NOMO-1 treated with dmso at 0.1 percent for 144 hours (cell line): ENCODE measurements at regions not wholly inside any gene's neighbourhood (a gene's known extent, or its start where the extent isn't known, plus 50 kb on each side); places are given as distances from the start of the nearest gene placed in this dataset.

Experiments used
- DNase-seq: peaks from one replicate; lab custom pipeline; 2025; ENCODE audit not compliant: unreplicated experiment; lab: John Stamatoyannopoulos, UW

DNA sequence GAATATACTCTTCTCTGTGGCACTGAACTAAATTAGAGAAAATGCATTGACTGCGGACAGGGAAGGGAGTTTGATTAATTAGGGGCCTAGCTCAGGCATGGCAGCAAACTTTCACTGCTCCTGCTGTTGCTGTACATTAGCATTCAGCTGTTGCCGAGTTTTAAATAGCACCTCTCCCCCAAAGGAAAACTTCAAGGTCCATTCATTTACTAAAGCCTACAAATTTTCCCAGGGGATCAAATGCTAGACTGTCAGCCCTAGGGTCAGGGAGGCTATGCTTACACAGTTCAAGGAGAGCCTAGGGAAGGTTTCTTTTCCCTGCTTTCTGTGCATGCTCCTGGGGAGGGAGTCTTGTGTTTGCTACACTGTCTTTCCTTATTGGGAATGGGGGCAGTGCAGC lies 60.0 kb upstream of the GZMB start:
- no peak for DNase-seq

DNA sequence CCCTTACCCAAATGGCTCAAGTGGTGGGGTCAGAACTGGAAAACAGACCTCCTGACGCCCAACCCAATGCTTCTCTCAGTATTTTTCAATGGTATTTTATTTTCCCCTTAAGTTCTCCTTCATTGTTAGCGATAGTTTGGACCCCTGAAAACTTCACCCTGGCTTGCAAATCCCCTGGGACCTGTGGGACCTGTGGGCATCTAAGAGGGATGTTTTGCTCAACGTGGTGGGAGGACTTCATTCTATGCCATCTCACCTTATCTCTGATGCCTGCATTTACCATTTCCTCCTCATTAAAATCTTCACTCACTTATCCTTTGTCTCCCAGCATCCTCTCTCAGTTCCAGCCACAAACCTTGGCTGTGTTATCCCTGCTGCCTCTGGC lies 59.4 kb upstream of the GZMB start:
- DNase-seq, result no peak

DNA sequence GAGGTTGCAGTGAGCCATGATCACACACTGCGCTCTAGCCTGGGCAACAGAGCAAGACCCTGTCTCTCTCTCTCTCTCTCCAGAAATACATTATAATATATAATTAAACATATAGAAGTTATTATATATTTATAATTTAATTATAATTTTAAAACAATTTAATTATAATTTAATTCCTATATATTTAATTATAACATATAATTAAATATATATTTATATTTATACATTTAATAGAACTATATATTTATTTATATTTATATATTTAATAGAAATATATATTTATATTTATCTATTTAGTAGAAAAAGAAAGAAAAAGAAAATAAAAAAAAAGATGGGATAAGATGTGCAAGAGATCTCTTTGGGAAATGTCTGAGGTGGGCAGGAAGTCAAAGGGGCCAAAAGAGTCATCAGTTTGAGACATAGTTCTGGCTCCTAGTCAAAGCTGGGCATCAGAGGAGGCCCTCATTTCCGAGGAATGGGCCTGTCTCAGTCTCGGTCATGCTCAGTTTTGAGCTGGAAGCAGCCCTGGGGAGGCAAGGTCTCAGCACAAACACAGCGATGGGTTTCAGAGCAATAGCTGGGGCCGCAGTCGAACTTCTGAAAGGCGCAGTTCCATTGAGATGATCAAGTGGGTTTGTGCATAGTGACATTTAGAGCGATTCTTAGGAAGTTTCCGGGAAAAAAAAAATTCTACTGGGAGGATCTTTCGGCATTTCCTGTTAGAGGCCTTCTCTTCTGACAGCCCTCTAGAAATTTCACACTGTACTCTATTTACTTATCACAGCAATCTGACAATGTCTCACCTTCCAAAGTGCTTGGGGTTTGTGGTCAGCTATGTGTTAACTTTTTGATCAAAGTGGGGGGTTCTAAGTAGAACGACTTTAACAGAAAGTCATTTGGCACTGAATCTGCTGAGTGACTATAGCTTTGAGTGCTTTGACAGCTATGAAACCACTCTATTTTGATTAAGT lies 58.7 kb upstream of the GZMB start:
- DNase-seq, result no peak

DNA sequence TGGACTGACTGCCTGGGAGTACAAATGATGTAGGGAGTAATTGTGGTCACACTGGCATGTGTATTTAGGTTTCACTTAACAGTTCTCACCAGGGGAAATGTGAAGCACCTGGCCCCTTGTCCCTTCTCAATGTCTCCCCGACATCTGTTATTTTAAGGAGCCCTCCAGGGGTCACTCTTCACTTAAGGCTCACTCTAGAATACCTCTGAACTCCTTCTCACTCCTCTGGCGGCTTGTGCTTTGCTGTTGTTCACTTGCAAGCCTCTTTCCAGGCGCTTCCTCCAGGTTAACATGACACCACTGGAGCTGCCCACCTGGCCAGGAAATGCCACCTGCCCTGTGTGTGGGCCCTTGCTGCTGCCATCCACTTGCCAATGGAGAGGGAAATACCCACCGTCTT lies 56.5 kb upstream of the GZMB start:
- DNase-seq, result no peak

DNA sequence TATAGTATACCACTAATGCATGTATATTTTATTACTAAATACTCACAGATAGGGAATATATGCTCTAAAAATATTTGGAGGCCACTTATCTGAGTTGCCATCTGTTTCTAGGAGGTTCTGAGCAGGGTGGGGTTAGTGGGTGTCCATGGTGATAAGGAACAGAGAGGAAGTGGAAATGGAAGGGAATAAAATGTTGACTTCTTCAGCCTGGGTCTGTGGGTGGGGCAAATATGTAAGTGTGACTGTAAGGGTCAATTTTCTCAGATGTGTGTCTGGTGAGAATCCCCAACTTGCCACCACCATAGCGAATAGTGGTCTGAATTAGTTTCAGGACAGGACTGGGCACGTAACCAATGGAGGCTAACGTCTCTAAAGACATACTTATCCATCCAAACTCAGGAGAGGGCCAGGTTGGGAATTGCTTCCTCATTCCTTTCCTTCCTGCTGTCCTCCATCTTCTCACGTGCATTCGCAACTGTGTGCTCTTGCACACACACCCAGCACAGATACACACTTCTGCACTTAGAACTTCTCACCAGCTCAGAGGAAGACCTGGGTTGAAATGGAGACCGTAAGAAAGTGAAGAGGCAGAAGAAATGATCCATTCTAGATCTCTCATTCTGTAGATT lies 54.2 kb upstream of the GZMB start:
- no peak for DNase-seq
